ENCODE measurements at regions not wholly inside any gene's neighbourhood (a gene's known extent, or its start where the extent isn't known, plus 50 kb on each side); places are given as distances from the start of the nearest gene placed in this dataset.

- H3K9ac ChIP-seq (ENCODE audit: low read depth, low read length): no peak overlapping the region
- no peak overlapping the region for H3K27ac ChIP-seq (ENCODE audit: low read length)
- H3K4me1 ChIP-seq (ENCODE audit: insufficient read depth, low read length): no peaks in the 10 kb centered on the region
- H3K4me3 ChIP-seq (ENCODE audit: low read depth in 1 of 2, low read length in 2 of 2): no peak overlapping the region
- H4K20me1 ChIP-seq (ENCODE audit: insufficient read depth, low read length): no peaks in the 10 kb centered on the region
- no peaks in the 10 kb centered on the region for H3K9me3 ChIP-seq (ENCODE audit: insufficient read depth, low read length, severe bottlenecking)
- H2AFZ ChIP-seq (ENCODE audit: low read depth, low read length): no peak overlapping the region
- no peak for TF ChIP-seq CTCF (IDR thresholded peaks at IDR 0.05; ENCODE audit: borderline replicate concordance, extremely low read depth, low read length, poor library complexity, severe bottlenecking)
- TF ChIP-seq EZH2 (IDR thresholded peaks at IDR 0.05; ENCODE audit: borderline replicate concordance, low read depth, low read length, severe bottlenecking): no peak
- no peaks in the 10 kb centered on the region for H3K79me2 ChIP-seq (ENCODE audit: insufficient read depth, low read length)
- no peak overlapping the region for H3K4me2 ChIP-seq (ENCODE audit: insufficient read depth, low read length)
- DNase-seq: no peak
- H3K27me3 ChIP-seq (ENCODE audit: insufficient read depth, low read length, poor library complexity): no peaks in the 10 kb centered on the region
- ATAC-seq (ENCODE audit: insufficient read depth, low read depth): no peak
- H3K36me3 ChIP-seq (ENCODE audit: insufficient read depth, low read length): no peaks in the 10 kb centered on the region
These were observed 252.1 kb upstream of the NT5C1B start for GRCh38 chr2:18841248-18842150.

- Histone ChIP-seq H3K36me3 (ENCODE audit: insufficient read depth, low read length) (no peaks in the 10 kb centered on the region), H3K79me2 (ENCODE audit: insufficient read depth, low read length) (no peaks in the 10 kb centered on the region), H3K9me3 (ENCODE audit: insufficient read depth, low read length, severe bottlenecking) (no peaks in the 10 kb centered on the region), H3K27ac (ENCODE audit: low read length) (no peak overlapping the region), H2AFZ (ENCODE audit: low read depth, low read length) (no peak overlapping the region), H3K9ac (ENCODE audit: low read depth, low read length) (no peak overlapping the region), H3K4me2 (ENCODE audit: insufficient read depth, low read length) (no peak overlapping the region), H4K20me1 (ENCODE audit: insufficient read depth, low read length) (no peaks in the 10 kb centered on the region), H3K4me3 (ENCODE audit: low read depth in 1 of 2, low read length in 2 of 2) (no peak overlapping the region), H3K4me1 (ENCODE audit: insufficient read depth, low read length) (no peaks in the 10 kb centered on the region), H3K27me3 (ENCODE audit: insufficient read depth, low read length, poor library complexity) (no peaks in the 10 kb centered on the region)
- DNase-seq (no peak), ATAC-seq (ENCODE audit: insufficient read depth, low read depth) (no peak)
- TF ChIP-seq EZH2 (IDR thresholded peaks at IDR 0.05; ENCODE audit: borderline replicate concordance, low read depth, low read length, severe bottlenecking): no peak
- no peak for TF ChIP-seq CTCF (IDR thresholded peaks at IDR 0.05; ENCODE audit: borderline replicate concordance, extremely low read depth, low read length, poor library complexity, severe bottlenecking)
These were observed 247.9 kb upstream of the NT5C1B start for GRCh38 chr2:18837240-18837639.

- no peak overlapping the region for H3K9ac ChIP-seq (ENCODE audit: low read depth, low read length)
- no peaks in the 10 kb centered on the region for H4K20me1 ChIP-seq (ENCODE audit: insufficient read depth, low read length)
- H3K27me3 ChIP-seq (ENCODE audit: insufficient read depth, low read length, poor library complexity): no peaks in the 10 kb centered on the region
- no peaks in the 10 kb centered on the region for H3K9me3 ChIP-seq (ENCODE audit: insufficient read depth, low read length, severe bottlenecking)
- no peak overlapping the region for H2AFZ ChIP-seq (ENCODE audit: low read depth, low read length)
- no peak overlapping the region for H3K4me3 ChIP-seq (ENCODE audit: low read depth in 1 of 2, low read length in 2 of 2)
- no peak overlapping the region for H3K27ac ChIP-seq (ENCODE audit: low read length)
- no peaks in the 10 kb centered on the region for H3K4me1 ChIP-seq (ENCODE audit: insufficient read depth, low read length)
- H3K4me2 ChIP-seq (ENCODE audit: insufficient read depth, low read length): no peak overlapping the region
- ATAC-seq (ENCODE audit: insufficient read depth, low read depth) (no peak), DNase-seq (no peak)
- H3K79me2 ChIP-seq (ENCODE audit: insufficient read depth, low read length): no peaks in the 10 kb centered on the region
- TF ChIP-seq EZH2 (IDR thresholded peaks at IDR 0.05; ENCODE audit: borderline replicate concordance, low read depth, low read length, severe bottlenecking) (no peak), CTCF (IDR thresholded peaks at IDR 0.05; ENCODE audit: borderline replicate concordance, extremely low read depth, low read length, poor library complexity, severe bottlenecking) (no peak)
- H3K36me3 ChIP-seq (ENCODE audit: insufficient read depth, low read length): no peaks in the 10 kb centered on the region
These were observed 247.1 kb upstream of the NT5C1B start for GRCh38 chr2:18836436-18836835.
